ENCODE measurements at regions not wholly inside any gene's neighbourhood (a gene's known extent, or its start where the extent isn't known, plus 50 kb on each side); places are given as distances from the start of the nearest gene placed in this dataset.

- TF ChIP-seq CTCF (IDR thresholded peaks at IDR 0.05): no peak
- no peak for TF ChIP-seq POLR2A (IDR thresholded peaks at IDR 0.05)
- TF ChIP-seq EP300 (IDR thresholded peaks at IDR 0.05; ENCODE audit: low read depth): no peak
- no peak for TF ChIP-seq POLR2AphosphoS5 (IDR thresholded peaks at IDR 0.05)
These were observed 175.2 kb upstream of the SALL1 start for GRCh38 chr16:51326131-51326856.

Data from transverse colon (tissue), 4 donors.